ENCODE measurements at regions not wholly inside any gene's neighbourhood (a gene's known extent, or its start where the extent isn't known, plus 50 kb on each side); places are given as distances from the start of the nearest gene placed in this dataset.

- TF ChIP-seq, protein P1, sequence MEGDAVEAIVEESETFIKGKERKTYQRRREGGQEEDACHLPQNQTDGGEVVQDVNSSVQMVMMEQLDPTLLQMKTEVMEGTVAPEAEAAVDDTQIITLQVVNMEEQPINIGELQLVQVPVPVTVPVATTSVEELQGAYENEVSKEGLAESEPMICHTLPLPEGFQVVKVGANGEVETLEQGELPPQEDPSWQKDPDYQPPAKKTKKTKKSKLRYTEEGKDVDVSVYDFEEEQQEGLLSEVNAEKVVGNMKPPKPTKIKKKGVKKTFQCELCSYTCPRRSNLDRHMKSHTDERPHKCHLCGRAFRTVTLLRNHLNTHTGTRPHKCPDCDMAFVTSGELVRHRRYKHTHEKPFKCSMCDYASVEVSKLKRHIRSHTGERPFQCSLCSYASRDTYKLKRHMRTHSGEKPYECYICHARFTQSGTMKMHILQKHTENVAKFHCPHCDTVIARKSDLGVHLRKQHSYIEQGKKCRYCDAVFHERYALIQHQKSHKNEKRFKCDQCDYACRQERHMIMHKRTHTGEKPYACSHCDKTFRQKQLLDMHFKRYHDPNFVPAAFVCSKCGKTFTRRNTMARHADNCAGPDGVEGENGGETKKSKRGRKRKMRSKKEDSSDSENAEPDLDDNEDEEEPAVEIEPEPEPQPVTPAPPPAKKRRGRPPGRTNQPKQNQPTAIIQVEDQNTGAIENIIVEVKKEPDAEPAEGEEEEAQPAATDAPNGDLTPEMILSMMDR (IDR thresholded peaks at IDR 0.05): no peak
Measured at GRCh38 chr1:14498839-14499238, 99.6 kb upstream of the KAZN start.

DNA sequence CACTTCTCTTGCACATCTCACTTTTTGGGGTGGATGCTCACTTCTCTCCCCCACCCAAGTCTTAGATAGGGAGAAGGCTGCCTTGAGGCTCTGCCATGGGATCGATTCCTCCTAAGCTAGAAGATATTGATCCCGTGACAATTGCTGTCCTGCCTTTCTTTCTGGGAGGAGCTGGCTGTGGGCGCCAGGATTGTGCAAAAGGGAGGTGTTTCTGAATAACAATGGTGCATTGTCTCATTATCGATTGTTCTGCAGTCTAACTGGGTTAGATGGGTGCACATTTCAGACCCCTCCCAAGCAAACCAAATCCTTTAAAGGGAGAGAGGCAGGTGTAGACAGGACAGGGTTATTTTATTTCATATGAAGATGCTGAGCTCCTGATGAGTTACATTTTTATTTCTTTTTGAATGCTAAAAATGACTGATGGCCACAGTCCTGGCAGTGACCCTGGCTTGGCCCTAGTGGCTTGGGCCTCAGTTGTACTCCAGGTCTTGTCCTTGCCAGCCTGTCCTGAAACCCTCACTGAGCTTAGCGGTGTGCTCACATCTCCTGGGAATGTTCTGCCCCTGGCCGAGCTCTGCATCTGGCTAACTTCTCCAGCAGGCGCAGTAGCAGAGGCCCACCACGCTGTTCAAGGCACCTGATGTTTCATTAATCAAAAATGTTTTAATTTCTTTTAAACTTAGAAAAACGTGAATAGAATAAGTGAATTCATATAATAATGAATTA lies 99.0 kb upstream of the KAZN start:
- TF ChIP-seq, protein P1 (IDR thresholded peaks at IDR 0.05): no peak

- TF ChIP-seq, protein P1 (IDR thresholded peaks at IDR 0.05): no peak
Measured at GRCh38 chr1:14500041-14500440, 98.4 kb upstream of the KAZN start.

DNA sequence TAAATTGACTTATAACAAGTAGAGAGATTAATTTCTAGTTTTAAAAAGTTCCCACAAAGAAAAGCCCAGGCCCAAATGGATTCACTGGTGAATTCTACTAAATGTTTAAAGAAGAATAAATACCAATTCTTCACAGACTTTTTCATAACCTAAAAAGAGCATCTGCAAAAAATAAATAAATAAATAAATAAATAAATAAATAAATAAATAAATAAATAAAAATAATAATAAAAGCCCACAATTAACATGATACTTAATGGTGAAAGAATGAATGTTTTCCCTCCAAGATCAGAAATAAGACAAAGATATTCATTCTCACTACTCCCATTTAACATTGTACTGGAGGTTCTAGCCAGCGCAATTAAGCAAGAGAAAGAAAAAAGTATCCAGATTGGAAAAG lies 97.6 kb upstream of the KAZN start:
- TF ChIP-seq, protein P1 (IDR thresholded peaks at IDR 0.05): no peak

DNA sequence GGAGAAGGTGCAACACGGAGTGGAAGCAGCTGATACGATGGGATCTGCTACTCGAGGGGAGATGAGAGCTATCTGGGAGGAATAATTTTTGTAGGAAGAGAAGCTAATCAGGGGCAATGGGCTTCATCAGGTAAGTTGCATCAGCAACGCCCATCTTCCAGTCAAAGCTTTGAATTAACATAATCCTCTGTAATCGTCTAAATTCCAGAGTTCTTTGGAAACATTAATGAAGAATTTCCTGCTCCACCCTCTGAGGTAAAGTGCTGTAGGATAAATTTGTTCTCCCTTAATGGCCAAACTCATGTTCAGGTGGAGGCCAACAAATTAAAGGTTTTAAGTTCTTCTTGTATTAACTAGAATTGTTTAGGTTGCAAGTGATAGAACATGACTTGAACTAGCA lies 94.0 kb upstream of the KAZN start:
- TF ChIP-seq, protein P1 (IDR thresholded peaks at IDR 0.05): no peak

- TF ChIP-seq, protein P1 (IDR thresholded peaks at IDR 0.05): no peak
Measured at GRCh38 chr1:14506471-14507255, 91.8 kb upstream of the KAZN start.

- TF ChIP-seq, protein P1 (IDR thresholded peaks at IDR 0.05): no peak
Measured at GRCh38 chr1:14507262-14507661, 91.2 kb upstream of the KAZN start.

Measured in LNCAP (cell line).